ENCODE measurements at regions not wholly inside any gene's neighbourhood (a gene's known extent, or its start where the extent isn't known, plus 50 kb on each side); places are given as distances from the start of the nearest gene placed in this dataset.

GRCh38 chr5:97388794-97389193 lies 205.7 kb upstream of the RIOK2 start:
- DNase-seq (ENCODE audit: low read depth in 4 of 4, low spot score in 3 of 4), result no peak

- no peak for DNase-seq (ENCODE audit: low read depth in 4 of 4, low spot score in 3 of 4)
Measured at GRCh38 chr5:97400537-97400936, 217.5 kb upstream of the RIOK2 start.

- DNase-seq (ENCODE audit: low read depth in 4 of 4, low spot score in 3 of 4), result no peak
Measured at GRCh38 chr5:97405941-97406340, 222.9 kb upstream of the RIOK2 start.

- DNase-seq (ENCODE audit: low read depth in 4 of 4, low spot score in 3 of 4), result no peak
Measured at GRCh38 chr5:97406946-97407676, 224.1 kb upstream of the RIOK2 start.

- DNase-seq (ENCODE audit: low read depth in 4 of 4, low spot score in 3 of 4), result no peak
Measured at GRCh38 chr5:97408331-97408730, 225.3 kb upstream of the RIOK2 start.

GRCh38 chr5:97412959-97413358 lies 229.9 kb upstream of the RIOK2 start:
- no peak for DNase-seq (ENCODE audit: low read depth in 4 of 4, low spot score in 3 of 4)

GRCh38 chr5:97417986-97418385 lies 234.9 kb upstream of the RIOK2 start:
- DNase-seq (ENCODE audit: low read depth in 4 of 4, low spot score in 3 of 4), result no peak

- no peak for DNase-seq (ENCODE audit: low read depth in 4 of 4, low spot score in 3 of 4)
Measured at GRCh38 chr5:97418462-97418861, 235.4 kb upstream of the RIOK2 start.

GRCh38 chr5:97420646-97421045 lies 237.6 kb upstream of the RIOK2 start:
- DNase-seq (ENCODE audit: low read depth in 4 of 4, low spot score in 3 of 4), result no peak

- DNase-seq (ENCODE audit: low read depth in 4 of 4, low spot score in 3 of 4), result no peak
Measured at GRCh38 chr5:97422678-97423077, 239.6 kb upstream of the RIOK2 start.

GRCh38 chr5:97425511-97425910 lies 242.5 kb upstream of the RIOK2 start:
- no peak for DNase-seq (ENCODE audit: low read depth in 4 of 4, low spot score in 3 of 4)

- DNase-seq (ENCODE audit: low read depth in 4 of 4, low spot score in 3 of 4), result no peak
Measured at GRCh38 chr5:97427235-97427634, 244.2 kb upstream of the RIOK2 start.

GRCh38 chr5:97434021-97434420 lies 251.0 kb upstream of the RIOK2 start:
- no peak for DNase-seq (ENCODE audit: low read depth in 4 of 4, low spot score in 3 of 4)

GRCh38 chr5:97436405-97436804 lies 253.4 kb upstream of the RIOK2 start:
- no peak for DNase-seq (ENCODE audit: low read depth in 4 of 4, low spot score in 3 of 4)

GRCh38 chr5:97443740-97444139 lies 260.7 kb upstream of the RIOK2 start:
- DNase-seq (ENCODE audit: low read depth in 4 of 4, low spot score in 3 of 4), result no peak

GRCh38 chr5:97449172-97449571 lies 266.1 kb upstream of the RIOK2 start:
- no peak for DNase-seq (ENCODE audit: low read depth in 4 of 4, low spot score in 3 of 4)

- DNase-seq (ENCODE audit: low read depth in 4 of 4, low spot score in 3 of 4), result peak in 2 of 4 donors; percentile 0 to 12
Measured at GRCh38 chr5:97452646-97453045, 269.6 kb upstream of the RIOK2 start.

GRCh38 chr5:97453263-97453662 lies 270.2 kb upstream of the RIOK2 start:
- no peak for DNase-seq (ENCODE audit: low read depth in 4 of 4, low spot score in 3 of 4)

- no peak for DNase-seq (ENCODE audit: low read depth in 4 of 4, low spot score in 3 of 4)
Measured at GRCh38 chr5:97454015-97454414, 271.0 kb upstream of the RIOK2 start.

- DNase-seq (ENCODE audit: low read depth in 4 of 4, low spot score in 3 of 4), result no peak
Measured at GRCh38 chr5:97455996-97456395, 272.9 kb upstream of the RIOK2 start.

GRCh38 chr5:97458851-97459250 lies 275.8 kb upstream of the RIOK2 start:
- no peak for DNase-seq (ENCODE audit: low read depth in 4 of 4, low spot score in 3 of 4)

GRCh38 chr5:97471951-97472350 lies 288.9 kb upstream of the RIOK2 start:
- DNase-seq (ENCODE audit: low read depth in 4 of 4, low spot score in 3 of 4), result no peak

- DNase-seq (ENCODE audit: low read depth in 4 of 4, low spot score in 3 of 4), result no peak
Measured at GRCh38 chr5:97475847-97476246, 292.8 kb upstream of the RIOK2 start.

All from left renal pelvis (tissue), 4 donors.